ENCODE measurements at regions not wholly inside any gene's neighbourhood (a gene's known extent, or its start where the extent isn't known, plus 50 kb on each side); places are given as distances from the start of the nearest gene placed in this dataset.
"Not testable (repeated sequence)": the region's sequence is repeated elsewhere in the genome, so short reads cannot be mapped to it uniquely, and the experiment has no call there.

DNA sequence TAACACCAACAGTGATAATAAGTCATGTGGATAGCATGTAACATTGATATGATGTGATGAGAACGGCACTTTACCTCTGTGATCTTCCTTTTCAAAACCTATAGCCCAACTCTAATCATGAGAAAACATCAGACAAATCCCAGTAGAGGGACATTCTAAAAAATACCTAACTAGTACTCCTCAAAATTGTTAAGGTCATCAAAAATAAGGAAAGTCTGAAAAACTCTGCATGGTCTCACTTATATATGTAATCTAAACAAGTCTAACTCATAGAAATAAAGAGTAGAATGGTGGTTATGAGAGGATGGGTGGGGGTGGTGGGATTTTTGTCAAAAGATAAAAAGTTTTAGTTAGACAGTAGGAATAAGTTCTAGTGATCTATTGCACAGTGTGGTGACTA, 243.9 kb upstream of the GRIA3 start:
- no peak overlapping the region for H3K4me3 ChIP-seq (ENCODE audit: low read depth, low read length)
- TF ChIP-seq, protein P1, sequence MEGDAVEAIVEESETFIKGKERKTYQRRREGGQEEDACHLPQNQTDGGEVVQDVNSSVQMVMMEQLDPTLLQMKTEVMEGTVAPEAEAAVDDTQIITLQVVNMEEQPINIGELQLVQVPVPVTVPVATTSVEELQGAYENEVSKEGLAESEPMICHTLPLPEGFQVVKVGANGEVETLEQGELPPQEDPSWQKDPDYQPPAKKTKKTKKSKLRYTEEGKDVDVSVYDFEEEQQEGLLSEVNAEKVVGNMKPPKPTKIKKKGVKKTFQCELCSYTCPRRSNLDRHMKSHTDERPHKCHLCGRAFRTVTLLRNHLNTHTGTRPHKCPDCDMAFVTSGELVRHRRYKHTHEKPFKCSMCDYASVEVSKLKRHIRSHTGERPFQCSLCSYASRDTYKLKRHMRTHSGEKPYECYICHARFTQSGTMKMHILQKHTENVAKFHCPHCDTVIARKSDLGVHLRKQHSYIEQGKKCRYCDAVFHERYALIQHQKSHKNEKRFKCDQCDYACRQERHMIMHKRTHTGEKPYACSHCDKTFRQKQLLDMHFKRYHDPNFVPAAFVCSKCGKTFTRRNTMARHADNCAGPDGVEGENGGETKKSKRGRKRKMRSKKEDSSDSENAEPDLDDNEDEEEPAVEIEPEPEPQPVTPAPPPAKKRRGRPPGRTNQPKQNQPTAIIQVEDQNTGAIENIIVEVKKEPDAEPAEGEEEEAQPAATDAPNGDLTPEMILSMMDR (IDR thresholded peaks at IDR 0.05; ENCODE audit: insufficient read depth, low read depth, low read length, missing control alignments): no peak
- DNase-seq (ENCODE audit: low read depth): no peak

DNA sequence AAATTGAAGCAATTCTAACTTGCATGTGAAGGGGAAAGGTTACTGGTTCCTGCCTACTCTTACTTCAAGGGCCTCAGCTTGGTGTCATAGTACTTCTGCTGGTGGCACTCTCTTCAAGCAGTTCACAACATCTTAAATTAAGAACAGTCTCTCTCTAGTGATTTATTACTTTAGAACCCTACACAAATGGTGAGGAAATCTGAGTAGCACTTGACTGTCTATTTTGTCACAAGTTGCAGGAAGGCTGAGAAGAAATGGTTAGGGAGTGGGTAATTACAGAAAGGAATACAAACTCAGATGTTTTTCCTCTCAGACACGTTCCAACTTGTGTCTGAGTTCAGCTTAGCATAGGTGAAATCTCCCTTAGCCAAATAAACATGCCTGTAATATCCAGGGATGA, 242.3 kb upstream of the GRIA3 start:
- TF ChIP-seq, protein P1 (IDR thresholded peaks at IDR 0.05; ENCODE audit: insufficient read depth, low read depth, low read length, missing control alignments): no peak
- no peak overlapping the region for H3K4me3 ChIP-seq (ENCODE audit: low read depth, low read length)
- DNase-seq (ENCODE audit: low read depth): no peak

DNA sequence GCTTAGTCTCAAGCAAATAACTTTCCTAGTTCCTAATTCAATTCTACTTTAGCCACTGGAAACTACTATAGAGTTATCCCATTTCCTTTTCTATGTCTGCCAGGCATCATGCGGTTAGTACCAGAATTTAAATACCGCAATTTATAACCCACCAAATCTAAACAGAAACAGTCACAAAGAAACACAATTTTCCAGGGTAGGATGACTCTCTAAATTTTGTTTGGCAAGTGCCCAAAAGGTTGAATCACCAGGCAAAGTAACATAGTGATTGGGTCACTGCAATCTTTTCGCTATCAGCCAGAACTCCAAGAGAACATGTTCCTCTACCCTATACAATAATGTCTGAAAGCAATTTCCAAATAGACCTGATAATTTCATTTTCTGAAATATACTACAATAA, 240.2 kb upstream of the GRIA3 start:
- H3K4me3 ChIP-seq (ENCODE audit: low read depth, low read length): no peak overlapping the region
- DNase-seq (ENCODE audit: low read depth): no peak
- TF ChIP-seq, protein P1 (IDR thresholded peaks at IDR 0.05; ENCODE audit: insufficient read depth, low read depth, low read length, missing control alignments): no peak

DNA sequence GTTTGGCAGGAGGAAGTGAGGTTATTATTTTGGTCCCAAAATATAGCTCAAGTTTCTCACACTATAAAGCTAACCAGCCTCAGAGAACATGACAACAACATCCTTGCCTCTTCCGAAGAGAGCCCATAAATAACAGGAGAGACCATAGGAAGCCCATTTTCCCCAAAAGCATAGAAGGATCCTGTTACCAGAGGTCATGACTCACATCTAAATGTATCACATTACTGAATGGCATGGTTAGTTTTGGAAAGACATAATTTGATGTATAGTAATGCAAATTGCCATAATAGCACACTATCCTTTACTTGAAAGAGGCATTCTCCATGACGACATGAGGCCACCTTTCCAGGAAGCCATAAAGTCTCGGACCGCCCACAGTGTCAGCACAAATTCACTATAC, 238.8 kb upstream of the GRIA3 start:
- no peak overlapping the region for H3K4me3 ChIP-seq (ENCODE audit: low read depth, low read length)
- TF ChIP-seq, protein P1 (IDR thresholded peaks at IDR 0.05; ENCODE audit: insufficient read depth, low read depth, low read length, missing control alignments): no peak
- DNase-seq (ENCODE audit: low read depth): no peak

DNA sequence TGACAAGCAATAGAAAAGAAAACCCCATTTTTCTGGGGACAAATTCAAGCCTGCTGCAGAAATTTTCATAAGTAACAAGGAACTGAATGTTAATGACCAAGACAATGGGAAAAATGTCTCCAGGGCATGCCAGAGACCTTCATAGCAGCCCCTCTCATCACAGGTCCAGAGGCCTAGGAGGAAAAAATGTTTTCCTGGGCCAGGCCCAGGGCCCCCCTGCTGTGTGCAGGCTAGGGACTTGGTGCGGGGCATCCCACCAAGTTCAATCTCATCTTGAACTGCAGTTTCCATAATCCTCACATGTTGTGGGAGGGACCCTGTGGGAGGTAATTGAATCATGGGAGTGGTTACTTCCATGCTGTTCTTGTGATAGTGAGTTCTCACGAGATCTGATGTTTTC, 211.5 kb upstream of the GRIA3 start:
- DNase-seq (ENCODE audit: low read depth): no peak
- no peak overlapping the region for H3K4me3 ChIP-seq (ENCODE audit: low read depth, low read length)
- TF ChIP-seq, protein P1 (IDR thresholded peaks at IDR 0.05; ENCODE audit: insufficient read depth, low read depth, low read length, missing control alignments): no peak

DNA sequence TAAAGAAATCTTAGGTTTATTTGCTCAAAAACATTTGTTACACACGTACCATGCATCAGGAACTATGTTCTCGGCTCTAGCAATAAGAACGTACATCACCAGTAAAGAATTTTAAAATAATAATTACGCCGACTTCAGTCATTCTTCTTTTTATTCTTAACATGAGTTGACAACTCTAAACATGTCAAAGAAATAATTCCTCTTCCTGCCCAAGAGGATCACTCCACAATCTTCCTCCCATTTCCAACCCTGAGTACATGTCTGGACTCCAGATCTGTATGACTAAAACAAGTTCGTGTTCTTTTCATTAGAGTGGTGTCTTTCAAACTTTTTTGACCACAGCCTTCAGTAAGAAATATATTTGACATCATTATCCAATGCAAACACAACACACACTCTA, 201.6 kb upstream of the GRIA3 start:
- no peak for DNase-seq (ENCODE audit: low read depth)
- no peak overlapping the region for H3K4me3 ChIP-seq (ENCODE audit: low read depth, low read length)
- TF ChIP-seq, protein P1 (IDR thresholded peaks at IDR 0.05; ENCODE audit: insufficient read depth, low read depth, low read length, missing control alignments): no peak

DNA sequence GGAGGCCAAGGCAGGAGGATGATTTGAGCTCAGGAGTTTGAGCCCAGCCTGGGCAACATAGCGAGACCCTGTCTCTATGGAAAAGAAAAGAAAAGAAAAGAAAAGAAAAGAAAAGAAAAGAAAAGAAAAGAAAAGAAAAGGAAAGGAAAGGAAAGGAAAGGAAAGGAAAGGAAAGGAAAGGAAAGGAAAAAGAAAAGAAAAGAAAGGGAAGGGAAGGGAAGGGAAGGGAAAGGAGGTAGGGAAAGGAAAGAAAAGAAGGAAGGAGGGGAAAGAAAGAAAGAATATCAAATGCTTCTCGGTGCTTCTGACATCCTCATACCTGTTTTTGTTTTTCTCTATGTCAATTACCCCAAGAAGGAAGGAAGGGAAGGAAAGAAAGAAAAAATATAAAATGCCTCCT, 181.2 kb upstream of the GRIA3 start:
- H3K4me3 ChIP-seq (ENCODE audit: low read depth, low read length); DNase-seq (ENCODE audit: low read depth): not testable (repeated sequence)

DNA sequence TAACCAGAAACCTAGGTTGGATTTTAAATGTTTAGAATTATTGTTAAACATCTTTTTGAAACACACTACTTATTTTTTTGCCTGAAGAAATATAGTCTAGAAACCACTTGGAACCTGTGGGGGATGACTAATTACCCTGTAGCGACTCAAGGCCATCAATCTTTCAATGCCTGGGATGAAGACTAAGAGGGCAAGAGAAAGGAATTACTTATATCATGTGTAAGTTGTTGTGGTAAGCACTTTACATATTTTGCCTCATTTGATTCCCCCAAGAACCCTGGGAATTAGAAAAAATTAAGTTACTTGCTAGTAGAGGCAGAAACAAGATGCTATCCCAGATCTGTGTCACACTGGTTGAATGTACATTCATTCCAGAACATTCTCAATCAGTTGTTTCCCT, 170.9 kb upstream of the GRIA3 start:
- TF ChIP-seq, protein P1 (IDR thresholded peaks at IDR 0.05; ENCODE audit: insufficient read depth, low read depth, low read length, missing control alignments): no peak
- no peak for DNase-seq (ENCODE audit: low read depth)
- no peak overlapping the region for H3K4me3 ChIP-seq (ENCODE audit: low read depth, low read length)
